ENCODE measurements at regions not wholly inside any gene's neighbourhood (a gene's known extent, or its start where the extent isn't known, plus 50 kb on each side); places are given as distances from the start of the nearest gene placed in this dataset.

DNA sequence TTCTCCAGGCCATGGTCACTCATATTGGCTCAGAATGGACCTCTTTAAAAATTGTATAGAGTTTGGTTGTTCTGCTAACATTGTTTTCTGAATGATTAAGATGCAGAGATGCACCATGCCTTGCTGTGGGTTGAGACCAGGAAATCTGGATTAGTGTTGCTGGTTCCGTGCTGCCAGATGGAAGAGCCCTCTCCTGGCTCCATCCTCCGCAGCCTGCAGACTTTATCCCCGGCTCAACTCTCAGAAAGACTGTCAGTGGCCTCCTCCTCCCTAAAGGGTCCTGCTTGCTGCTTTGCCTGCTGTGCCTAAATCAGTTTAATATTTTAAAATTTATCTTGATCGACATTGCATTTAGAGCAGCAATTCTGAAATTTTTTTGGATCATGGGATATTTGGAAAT is 196.7 kb downstream of the TENT4A start:
- TF ChIP-seq, protein P1, sequence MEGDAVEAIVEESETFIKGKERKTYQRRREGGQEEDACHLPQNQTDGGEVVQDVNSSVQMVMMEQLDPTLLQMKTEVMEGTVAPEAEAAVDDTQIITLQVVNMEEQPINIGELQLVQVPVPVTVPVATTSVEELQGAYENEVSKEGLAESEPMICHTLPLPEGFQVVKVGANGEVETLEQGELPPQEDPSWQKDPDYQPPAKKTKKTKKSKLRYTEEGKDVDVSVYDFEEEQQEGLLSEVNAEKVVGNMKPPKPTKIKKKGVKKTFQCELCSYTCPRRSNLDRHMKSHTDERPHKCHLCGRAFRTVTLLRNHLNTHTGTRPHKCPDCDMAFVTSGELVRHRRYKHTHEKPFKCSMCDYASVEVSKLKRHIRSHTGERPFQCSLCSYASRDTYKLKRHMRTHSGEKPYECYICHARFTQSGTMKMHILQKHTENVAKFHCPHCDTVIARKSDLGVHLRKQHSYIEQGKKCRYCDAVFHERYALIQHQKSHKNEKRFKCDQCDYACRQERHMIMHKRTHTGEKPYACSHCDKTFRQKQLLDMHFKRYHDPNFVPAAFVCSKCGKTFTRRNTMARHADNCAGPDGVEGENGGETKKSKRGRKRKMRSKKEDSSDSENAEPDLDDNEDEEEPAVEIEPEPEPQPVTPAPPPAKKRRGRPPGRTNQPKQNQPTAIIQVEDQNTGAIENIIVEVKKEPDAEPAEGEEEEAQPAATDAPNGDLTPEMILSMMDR (IDR thresholded peaks at IDR 0.05), result no peak
- no peak for TF ChIP-seq EZH2 (IDR thresholded peaks at IDR 0.05; ENCODE audit: borderline replicate concordance, insufficient read depth, low read depth, low read length, poor library complexity, severe bottlenecking)
